ENCODE measurements at regions not wholly inside any gene's neighbourhood (a gene's known extent, or its start where the extent isn't known, plus 50 kb on each side); places are given as distances from the start of the nearest gene placed in this dataset.
"Not testable (repeated sequence)": the region's sequence is repeated elsewhere in the genome, so short reads cannot be mapped to it uniquely, and the experiment has no call there.

DNA sequence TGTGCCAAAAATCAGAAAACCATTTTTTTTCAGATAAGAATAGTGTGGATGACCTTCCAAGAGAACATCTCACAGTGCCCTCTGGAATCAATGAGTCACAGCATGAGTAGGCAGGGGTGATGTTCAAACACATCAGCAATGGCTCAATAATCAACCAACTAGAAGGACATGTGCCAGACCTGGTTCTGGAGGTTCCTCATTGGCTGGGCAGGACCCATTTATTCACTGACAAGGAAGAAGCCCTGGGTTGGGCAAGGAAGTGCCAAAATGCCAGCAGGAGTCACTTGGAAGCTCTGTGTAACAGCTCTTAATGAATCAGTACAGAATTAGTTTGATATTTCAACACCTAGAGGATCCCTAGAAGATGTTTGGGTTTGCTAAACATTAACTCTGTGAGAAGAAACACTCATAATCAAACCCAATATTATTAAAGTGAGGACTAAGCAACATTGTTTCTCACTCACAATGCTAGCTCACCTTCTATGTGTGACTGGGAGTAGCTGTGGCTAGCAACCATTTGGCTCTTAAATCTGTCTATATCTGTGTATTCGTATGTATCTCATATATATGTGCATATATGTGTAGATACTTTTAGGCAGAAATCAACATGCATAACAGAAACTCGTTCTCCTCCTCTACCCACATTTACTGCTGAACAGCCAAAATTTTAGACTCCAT, 72.3 kb upstream of the APBB1IP start:
- TF ChIP-seq FOXA1 (IDR thresholded peaks at IDR 0.05) = no peak
- no peak for TF ChIP-seq NFRKB (IDR thresholded peaks at IDR 0.05)
- TF ChIP-seq BHLHE40 (IDR thresholded peaks at IDR 0.05; ENCODE audit: borderline replicate concordance) = no peak
- no peak for TF ChIP-seq TARDBP (IDR thresholded peaks at IDR 0.05)
- TF ChIP-seq FOXK2 (IDR thresholded peaks at IDR 0.05) = no peak
- POLR2A ChIA-PET = no interaction called here
- no peak for DNase-seq (ENCODE audit: extremely low spot score)
- CTCF ChIA-PET = no interaction called here

DNA sequence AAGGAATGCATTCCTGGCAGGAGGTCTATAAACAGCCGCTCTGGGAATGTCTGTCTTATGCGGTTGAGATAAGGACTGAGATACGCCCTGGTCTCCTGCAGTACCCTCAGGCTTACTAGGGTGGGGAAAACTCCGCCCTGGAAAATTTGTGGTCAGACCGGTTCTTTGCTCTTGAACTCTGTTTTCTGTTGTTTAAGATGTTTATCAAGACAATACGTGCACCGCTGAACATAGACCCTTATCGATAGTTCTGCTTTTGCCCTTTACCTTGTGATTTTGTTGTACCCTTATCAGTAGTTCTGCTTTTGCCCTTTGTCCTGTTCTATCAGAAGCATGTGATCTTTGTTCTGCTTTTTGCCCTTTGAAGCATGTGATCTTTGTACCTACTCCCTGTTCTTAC, 71.1 kb upstream of the APBB1IP start:
- CTCF ChIA-PET, POLR2A ChIA-PET: not testable (repeated sequence)

DNA sequence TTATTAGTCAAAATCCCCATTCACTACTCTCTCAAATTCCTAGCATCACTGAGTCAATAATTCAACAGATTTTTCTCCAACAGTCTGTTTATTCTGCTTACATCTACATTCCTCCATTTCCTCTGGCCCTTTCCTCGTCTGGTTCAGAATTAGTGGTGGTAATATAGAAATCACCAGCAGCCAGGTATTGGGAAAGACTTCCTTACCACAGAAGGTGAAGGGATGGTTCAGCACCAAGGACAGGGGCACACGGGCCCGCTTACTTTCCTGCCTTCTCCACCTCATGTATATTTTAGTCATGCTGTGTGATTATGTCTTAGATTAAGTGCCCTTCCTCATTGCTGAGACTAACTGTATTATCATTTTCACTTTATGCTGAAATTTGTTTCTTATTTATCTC, 70.4 kb upstream of the APBB1IP start:
- DNase-seq (ENCODE audit: extremely low spot score) = peak; percentile 53
- ChIA-PET POLR2A (no interaction called here), CTCF (no interaction called here)
- TF ChIP-seq, protein P1, sequence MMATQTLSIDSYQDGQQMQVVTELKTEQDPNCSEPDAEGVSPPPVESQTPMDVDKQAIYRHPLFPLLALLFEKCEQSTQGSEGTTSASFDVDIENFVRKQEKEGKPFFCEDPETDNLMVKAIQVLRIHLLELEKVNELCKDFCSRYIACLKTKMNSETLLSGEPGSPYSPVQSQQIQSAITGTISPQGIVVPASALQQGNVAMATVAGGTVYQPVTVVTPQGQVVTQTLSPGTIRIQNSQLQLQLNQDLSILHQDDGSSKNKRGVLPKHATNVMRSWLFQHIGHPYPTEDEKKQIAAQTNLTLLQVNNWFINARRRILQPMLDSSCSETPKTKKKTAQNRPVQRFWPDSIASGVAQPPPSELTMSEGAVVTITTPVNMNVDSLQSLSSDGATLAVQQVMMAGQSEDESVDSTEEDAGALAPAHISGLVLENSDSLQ (IDR thresholded peaks at IDR 0.05) = no peak
- TF ChIP-seq CTBP1 (IDR thresholded peaks at IDR 0.05; ENCODE audit: borderline replicate concordance) = no peak
- TF ChIP-seq FOXA1 (IDR thresholded peaks at IDR 0.05) = no peak
- TF ChIP-seq SP1 (IDR thresholded peaks at IDR 0.05) = no peak
- no peak for TF ChIP-seq BHLHE40 (IDR thresholded peaks at IDR 0.05; ENCODE audit: borderline replicate concordance)
- no peak for TF ChIP-seq ELF4 (IDR thresholded peaks at IDR 0.05)
- no peak for TF ChIP-seq ZNF384 (IDR thresholded peaks at IDR 0.05)
- no peak for TF ChIP-seq LEF1 (IDR thresholded peaks at IDR 0.05; ENCODE audit: borderline replicate concordance)
- TF ChIP-seq NFRKB (IDR thresholded peaks at IDR 0.05) = no peak
- no peak for TF ChIP-seq ARNT (IDR thresholded peaks at IDR 0.05)

More for the DNA sequence above, 71.1 kb upstream of the APBB1IP start:
- DNase-seq (ENCODE audit: extremely low spot score) = not testable (repeated sequence)

GRCh38 chr10:26368463-26368862, 69.7 kb upstream of the APBB1IP start:
- CTCF ChIA-PET = no interaction called here
- no peak for TF ChIP-seq TARDBP (IDR thresholded peaks at IDR 0.05)
- no peak for TF ChIP-seq SP1 (IDR thresholded peaks at IDR 0.05)
- POLR2A ChIA-PET = no interaction called here
- no peak for DNase-seq (ENCODE audit: extremely low spot score)

DNA sequence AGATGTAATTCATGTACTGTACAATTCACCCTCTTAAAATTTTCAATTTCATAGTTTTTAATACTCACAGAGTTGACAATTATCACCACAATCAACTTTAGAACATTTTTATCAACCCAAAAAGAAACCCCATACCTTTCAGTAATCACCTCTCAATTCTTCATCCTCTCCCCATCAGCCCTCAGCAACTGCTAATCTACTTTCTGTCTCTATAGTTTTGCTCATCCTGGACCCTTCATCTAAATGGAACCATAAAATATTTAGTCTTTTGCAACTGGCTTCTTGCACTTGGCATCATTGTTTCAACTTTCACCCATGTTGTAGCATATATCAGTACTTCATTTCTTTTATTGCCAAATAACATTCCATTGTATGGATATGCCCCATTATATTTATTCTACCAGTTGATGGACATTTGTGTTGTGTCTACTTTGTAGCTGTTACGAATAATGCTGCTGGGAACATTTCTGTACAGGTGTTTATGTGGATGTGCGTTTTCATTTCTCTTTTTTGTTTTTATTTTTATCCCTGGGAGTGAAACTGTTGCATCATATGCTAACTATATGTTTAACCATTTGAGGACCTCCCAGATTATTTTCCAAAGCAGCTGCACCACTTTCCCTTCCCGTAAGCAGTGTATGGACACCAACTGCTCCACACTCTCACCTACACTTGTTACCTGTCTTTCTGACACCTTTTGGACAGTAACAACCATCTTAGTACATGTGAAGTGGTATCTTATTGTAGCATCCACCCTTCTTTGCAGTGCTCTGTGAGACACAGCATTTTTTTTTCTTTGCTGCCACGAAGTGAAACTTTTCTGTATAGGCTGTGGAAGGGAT, 65.4 kb upstream of the APBB1IP start:
- POLR2A ChIA-PET = no interaction called here
- CTCF ChIA-PET = no interaction called here

GRCh38 chr10:26374426-26374825, 63.7 kb upstream of the APBB1IP start:
- CTCF ChIA-PET = no interaction called here
- TF ChIP-seq FOXA1 (IDR thresholded peaks at IDR 0.05) (no peak), FOXK2 (IDR thresholded peaks at IDR 0.05) (no peak)
- TF ChIP-seq, protein P1 (IDR thresholded peaks at IDR 0.05) = no peak
- DNase-seq (ENCODE audit: extremely low spot score) = no peak
- POLR2A ChIA-PET = no interaction called here

More for the DNA sequence above, 65.4 kb upstream of the APBB1IP start:
- no peak for DNase-seq (ENCODE audit: extremely low spot score)
- TF ChIP-seq FOXA1 (IDR thresholded peaks at IDR 0.05) = no peak

GRCh38 chr10:26377224-26377810, 60.8 kb upstream of the APBB1IP start:
- CTCF ChIA-PET; POLR2A ChIA-PET; DNase-seq (ENCODE audit: extremely low spot score): not testable (repeated sequence)

DNA sequence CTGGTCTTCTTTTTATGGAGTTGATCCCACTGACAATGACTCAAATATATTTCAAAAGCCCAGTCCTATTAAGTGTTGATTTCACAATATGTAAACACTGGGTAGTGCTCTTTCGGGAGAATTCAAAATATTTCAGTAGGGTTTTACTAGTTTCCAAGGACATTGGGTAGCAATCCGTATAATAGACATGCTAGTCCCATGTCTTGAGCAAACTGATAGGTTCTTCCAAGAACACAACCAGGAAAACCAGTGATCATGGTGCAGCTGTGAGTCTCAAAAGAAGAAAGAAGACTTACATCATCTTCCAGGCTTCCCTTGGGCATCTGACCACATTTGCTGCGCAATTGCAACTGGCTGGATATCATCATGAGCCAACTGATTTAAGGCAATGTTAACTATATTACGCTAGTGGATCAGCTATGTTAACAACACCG, 59.3 kb upstream of the APBB1IP start:
- DNase-seq (ENCODE audit: extremely low spot score) = no peak
- ChIA-PET POLR2A (no interaction called here), CTCF (no interaction called here)
- TF ChIP-seq ARNT (IDR thresholded peaks at IDR 0.05) (no peak), ZNF384 (IDR thresholded peaks at IDR 0.05) (no peak), SUZ12 (IDR thresholded peaks at IDR 0.05) (no peak), BHLHE40 (IDR thresholded peaks at IDR 0.05; ENCODE audit: borderline replicate concordance) (no peak), L3MBTL2 (conservative IDR thresholded peaks at IDR 0.05) (no peak), FOXK2 (IDR thresholded peaks at IDR 0.05) (no peak), TARDBP (IDR thresholded peaks at IDR 0.05) (no peak), CTBP1 (IDR thresholded peaks at IDR 0.05; ENCODE audit: borderline replicate concordance) (no peak), NFRKB (IDR thresholded peaks at IDR 0.05) (no peak), FOXA1 (IDR thresholded peaks at IDR 0.05) (no peak), HDGF (IDR thresholded peaks at IDR 0.05; ENCODE audit: borderline replicate concordance) (no peak), LEF1 (IDR thresholded peaks at IDR 0.05; ENCODE audit: borderline replicate concordance) (no peak), FOXM1 (IDR thresholded peaks at IDR 0.05; ENCODE audit: borderline replicate concordance) (no peak)

Data from HEK293T (cell line).